ENCODE measurements at regions not wholly inside any gene's neighbourhood (a gene's known extent, or its start where the extent isn't known, plus 50 kb on each side); places are given as distances from the start of the nearest gene placed in this dataset.

DNA sequence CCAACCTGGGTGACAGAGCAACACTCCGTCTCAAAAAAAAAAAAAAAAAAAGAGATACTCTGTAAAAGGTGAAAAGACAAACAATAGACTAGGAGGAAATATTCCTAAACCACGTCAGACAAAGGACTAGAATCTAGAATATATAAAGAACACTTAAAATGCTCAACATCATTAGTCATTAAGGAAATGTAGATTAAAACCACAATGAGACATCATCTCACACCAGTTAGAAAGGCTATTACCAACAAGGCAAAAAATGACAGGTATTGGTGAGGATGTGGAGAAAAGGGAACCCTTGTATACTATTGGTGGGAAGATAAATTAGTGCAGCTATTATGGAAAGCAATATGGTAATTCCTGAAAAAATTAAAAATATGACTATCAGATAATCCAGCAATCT, 903.1 kb upstream of the SOX9 start:
- Histone ChIP-seq H3K36me3 (no peaks in the 10 kb centered on the region), H3K27ac (no peak overlapping the region), H3K9me3 (peaks cover 0 to 2% (median 0%) of the 10 kb centered on the region in 4 donors), H3K4me3 (no peak overlapping the region), H3K4me1 (no peaks in the 10 kb centered on the region), H3K27me3 (no peaks in the 10 kb centered on the region)
- no peak for TF ChIP-seq POLR2A (IDR thresholded peaks at IDR 0.05)
- TF ChIP-seq, protein P1, sequence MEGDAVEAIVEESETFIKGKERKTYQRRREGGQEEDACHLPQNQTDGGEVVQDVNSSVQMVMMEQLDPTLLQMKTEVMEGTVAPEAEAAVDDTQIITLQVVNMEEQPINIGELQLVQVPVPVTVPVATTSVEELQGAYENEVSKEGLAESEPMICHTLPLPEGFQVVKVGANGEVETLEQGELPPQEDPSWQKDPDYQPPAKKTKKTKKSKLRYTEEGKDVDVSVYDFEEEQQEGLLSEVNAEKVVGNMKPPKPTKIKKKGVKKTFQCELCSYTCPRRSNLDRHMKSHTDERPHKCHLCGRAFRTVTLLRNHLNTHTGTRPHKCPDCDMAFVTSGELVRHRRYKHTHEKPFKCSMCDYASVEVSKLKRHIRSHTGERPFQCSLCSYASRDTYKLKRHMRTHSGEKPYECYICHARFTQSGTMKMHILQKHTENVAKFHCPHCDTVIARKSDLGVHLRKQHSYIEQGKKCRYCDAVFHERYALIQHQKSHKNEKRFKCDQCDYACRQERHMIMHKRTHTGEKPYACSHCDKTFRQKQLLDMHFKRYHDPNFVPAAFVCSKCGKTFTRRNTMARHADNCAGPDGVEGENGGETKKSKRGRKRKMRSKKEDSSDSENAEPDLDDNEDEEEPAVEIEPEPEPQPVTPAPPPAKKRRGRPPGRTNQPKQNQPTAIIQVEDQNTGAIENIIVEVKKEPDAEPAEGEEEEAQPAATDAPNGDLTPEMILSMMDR (IDR thresholded peaks at IDR 0.05) = no peak
- DNase-seq = no peak

DNA sequence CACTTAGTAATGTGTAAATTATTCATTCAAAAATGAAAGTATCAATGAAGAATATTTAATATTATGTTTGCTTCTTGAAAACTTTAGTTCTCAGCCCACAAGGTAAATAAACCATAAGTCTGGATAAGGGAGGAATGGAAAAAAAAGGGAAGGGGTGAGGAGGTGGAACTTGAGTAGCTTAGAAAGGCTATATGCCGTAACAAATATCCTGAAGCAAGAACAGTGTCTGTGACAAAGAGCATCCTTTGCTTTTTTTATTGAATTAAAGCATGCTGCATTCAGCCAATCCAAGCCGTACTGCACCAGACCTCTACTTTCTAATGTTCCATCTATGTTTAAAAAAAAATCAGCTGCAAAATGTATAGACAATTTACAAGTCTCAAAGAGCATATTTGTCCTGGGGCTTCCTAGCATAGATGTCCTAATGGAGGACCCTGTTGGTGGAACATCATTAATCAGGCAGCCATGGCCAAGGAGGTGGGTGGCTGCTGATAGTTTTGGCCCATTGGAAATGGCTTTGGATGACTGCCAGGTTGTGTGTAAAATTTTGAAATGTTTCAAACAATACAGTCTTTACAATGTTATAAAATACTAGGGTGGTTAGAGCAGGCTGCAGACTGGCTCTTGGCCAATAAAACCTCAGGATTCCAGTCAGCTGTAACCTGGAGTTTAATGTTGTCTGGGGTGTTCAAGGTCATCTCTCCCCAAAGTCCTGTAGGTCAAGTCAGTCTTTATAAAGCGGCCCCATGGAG, 895.8 kb upstream of the SOX9 start:
- DNase-seq = no peak

DNA sequence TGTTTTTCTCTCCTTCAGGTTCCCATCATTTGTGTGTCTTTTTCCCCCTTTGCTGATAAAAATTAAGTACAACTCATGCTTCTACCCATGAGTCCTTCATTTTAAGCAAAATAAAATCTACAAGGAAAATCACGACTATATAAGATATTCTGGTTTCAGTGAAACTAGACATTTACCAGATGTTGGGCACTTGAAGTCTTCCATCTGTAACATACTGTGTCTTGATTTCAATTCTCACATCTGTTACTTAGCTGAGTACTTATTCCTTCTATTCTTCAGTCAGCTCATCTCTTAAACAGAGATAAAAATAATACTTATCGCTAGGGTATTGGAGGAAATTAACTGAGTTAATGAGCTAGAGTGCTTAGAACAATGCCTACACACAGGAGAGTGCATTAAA, 893.0 kb upstream of the SOX9 start:
- Histone ChIP-seq H3K36me3 (no peaks in the 10 kb centered on the region), H3K27me3 (no peaks in the 10 kb centered on the region), H3K4me3 (no peak overlapping the region), H3K27ac (no peak overlapping the region), H3K9me3 (no peaks in the 10 kb centered on the region), H3K4me1 (no peaks in the 10 kb centered on the region)
- TF ChIP-seq, protein P1 (IDR thresholded peaks at IDR 0.05) = no peak
- TF ChIP-seq POLR2A (IDR thresholded peaks at IDR 0.05) = no peak
- no peak for DNase-seq

More for the DNA sequence above, 895.8 kb upstream of the SOX9 start:
- Histone ChIP-seq H3K4me3 (no peak overlapping the region), H3K27me3 (no peaks in the 10 kb centered on the region), H3K36me3 (no peaks in the 10 kb centered on the region), H3K4me1 (no peaks in the 10 kb centered on the region), H3K27ac (no peak overlapping the region), H3K9me3 (no peaks in the 10 kb centered on the region)
- no peak for TF ChIP-seq POLR2A (IDR thresholded peaks at IDR 0.05)
- TF ChIP-seq, protein P1 (IDR thresholded peaks at IDR 0.05) = no peak

DNA sequence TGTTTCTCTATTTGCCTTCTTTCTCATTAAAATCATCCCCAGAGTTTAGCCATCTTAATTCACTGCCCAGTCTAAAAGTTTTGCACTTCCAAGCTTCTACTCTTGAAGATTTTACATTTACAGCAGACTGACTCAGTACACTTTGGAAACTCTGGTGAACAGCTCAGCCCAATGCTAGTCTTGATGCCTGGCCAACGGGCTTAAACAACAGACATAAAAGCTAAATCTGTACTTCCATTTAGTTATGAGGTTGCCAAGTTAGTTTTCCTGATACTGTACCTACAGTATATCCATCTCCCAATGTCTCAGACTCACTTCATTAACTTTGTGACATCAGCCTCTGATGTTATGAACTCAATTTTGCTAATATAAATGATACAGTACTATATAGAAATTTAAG, 891.8 kb upstream of the SOX9 start:
- TF ChIP-seq, protein P1 (IDR thresholded peaks at IDR 0.05) = no peak
- TF ChIP-seq POLR2A (IDR thresholded peaks at IDR 0.05) = no peak
- no peaks in the 10 kb centered on the region for H3K4me1 ChIP-seq
- no peaks in the 10 kb centered on the region for H3K36me3 ChIP-seq
- H3K27ac ChIP-seq = no peak overlapping the region
- no peaks in the 10 kb centered on the region for H3K9me3 ChIP-seq
- H3K4me3 ChIP-seq = no peak overlapping the region
- H3K27me3 ChIP-seq = no peaks in the 10 kb centered on the region
- DNase-seq = no peak

DNA sequence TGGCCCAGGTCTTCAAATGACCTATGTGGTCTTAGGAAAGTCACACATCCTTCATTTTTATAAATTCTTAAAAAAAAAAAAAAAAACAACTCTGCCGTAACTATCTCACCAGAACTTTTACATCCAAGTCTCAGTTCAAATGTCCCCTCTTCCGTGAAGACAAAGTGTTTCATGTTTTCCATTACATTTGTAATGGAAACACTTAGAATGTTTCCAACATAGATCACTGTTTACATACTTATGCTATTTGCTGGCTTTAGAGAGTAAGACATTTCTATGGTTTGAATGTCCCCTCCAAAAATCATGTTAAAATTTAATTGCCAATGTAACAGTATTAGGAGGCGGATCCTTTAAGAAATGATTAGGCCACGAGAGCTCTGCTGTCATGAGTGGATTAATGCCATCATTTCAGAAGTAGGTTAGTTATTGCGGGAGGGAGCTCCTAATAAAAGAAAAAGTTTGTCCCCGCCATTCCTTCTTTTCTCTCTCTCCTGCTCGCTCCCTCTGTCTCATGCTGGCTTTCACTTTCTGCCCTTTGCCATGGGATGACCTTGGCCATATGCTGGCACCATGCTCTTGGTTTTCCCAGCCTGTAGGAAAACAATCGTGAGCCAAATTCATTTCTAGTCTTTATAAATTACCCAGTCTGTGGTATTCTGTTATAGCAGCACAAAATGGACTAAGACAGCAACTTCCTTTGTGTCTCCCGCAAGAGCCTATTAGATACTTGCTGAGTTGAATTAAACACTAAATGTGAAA, 887.8 kb upstream of the SOX9 start:
- Histone ChIP-seq H3K27ac (no peak overlapping the region), H3K36me3 (no peaks in the 10 kb centered on the region), H3K4me1 (no peaks in the 10 kb centered on the region), H3K4me3 (no peak overlapping the region), H3K9me3 (no peaks in the 10 kb centered on the region), H3K27me3 (no peaks in the 10 kb centered on the region)
- TF ChIP-seq POLR2A (IDR thresholded peaks at IDR 0.05) = no peak
- TF ChIP-seq, protein P1 (IDR thresholded peaks at IDR 0.05) = no peak
- no peak for DNase-seq

All from Peyer's patch (tissue), 4 donors.